ENCODE measurements at regions not wholly inside any gene's neighbourhood (a gene's known extent, or its start where the extent isn't known, plus 50 kb on each side); places are given as distances from the start of the nearest gene placed in this dataset.

DNA sequence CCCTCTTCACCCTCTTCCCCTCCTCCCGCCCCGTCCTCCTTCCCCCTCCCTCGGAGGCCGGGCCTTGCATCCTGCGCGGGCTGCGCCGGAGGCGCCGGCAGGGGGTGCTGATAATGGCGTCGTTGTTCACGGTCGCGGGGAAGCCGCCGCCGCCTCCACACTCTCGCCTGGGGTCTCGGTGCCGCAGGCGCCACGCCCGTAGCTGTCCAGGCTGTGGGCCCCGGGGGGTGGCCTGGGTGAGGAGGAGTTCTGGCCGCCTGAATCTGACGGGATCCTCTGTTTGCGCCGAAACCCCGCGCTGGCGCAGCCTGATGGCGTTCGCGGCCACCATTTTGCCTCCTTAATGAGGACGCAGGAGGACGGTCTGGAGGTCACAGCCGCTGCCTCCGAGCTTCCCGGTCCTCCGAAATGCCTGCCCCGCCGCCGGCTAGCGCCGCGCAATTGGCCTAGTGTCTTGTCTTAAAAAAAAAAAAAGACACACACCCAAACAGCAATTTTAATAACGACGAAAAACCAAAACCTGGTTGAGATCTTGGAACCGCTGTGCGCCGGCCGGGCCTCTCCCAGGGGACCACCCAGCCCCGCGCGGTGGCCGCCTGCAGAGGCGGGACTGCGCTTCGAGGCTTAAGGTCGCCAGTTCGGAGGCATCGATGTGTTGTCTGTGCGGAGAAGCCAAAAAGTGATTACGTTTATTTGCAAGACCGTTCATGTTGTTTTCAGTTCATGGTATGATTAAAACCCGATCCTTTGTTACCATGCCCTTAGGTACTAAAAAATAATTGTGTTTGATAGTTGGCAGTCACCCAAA lies 106.6 kb upstream of the HNRNPU start:
- DNase-seq (ENCODE audit: low read depth): peak; percentile 89

DNA sequence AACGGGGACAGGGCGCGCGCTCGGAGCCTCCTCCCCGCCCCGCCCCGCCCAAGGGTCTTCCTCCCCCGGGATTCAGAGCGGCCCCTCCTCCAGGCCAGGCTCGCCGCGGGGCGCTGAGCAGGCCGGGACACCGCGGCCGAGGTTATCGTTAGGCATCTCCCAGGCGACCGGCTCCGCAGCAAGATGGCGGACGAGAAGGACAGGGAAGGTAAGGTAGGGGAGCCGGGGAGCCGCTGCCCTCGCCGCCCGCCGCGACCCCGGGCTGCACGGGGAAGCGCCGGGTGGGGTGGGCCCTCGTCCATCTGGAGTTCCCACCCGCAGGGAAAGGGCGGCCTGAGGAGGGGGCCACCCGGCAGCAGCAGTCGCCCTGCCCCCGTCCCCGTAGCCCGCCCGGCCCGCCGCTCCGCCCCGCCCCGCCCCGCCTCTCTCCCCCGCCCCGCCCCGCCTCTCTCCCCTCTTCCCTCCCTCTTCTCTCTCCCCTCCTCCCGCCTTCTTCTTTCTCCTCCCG lies 105.9 kb upstream of the HNRNPU start:
- DNase-seq (ENCODE audit: low read depth): no peak

DNA sequence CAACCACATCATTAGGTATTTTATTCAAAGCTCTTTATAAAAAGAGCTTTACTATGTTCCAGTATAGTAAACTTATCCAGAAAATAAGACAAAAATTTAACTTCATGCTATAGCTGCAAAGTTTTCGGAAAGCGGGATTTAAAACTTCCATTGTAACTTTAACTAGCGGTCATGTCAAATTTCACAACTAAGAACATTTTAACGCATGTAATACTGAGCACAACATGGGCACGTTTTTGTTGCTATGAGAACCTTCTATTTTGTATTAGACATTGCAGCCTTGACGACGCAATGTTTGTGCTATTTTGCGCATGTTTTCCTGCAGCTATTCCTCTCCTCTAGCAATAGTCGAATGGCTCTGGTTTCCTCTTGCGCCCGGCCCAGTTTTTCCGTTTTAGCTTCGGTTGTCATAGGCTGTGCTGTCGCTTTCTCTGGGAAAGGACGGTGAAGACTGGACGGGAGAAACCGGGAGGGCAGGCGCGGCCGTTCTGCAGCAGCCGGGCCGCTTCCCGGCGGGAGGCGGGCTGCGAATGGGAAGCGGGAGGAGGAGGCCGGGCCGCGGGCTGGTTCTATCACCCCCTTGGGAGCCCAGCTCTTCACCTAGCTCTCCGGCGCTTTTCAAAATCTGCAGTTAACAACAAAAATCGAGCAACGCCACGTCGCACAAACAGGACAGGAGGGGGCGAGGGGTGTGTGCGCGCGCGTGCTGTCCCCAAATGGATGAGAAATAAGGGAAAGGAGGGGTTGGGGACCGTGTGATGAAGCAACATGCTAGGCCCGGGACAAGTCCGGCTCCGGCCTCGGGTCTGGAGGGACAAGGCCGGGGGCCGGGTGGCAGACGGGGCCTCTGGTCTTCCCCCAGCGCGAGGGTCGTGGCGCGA lies 105.3 kb upstream of the HNRNPU start:
- DNase-seq (ENCODE audit: low read depth): peak; percentile 34

DNA sequence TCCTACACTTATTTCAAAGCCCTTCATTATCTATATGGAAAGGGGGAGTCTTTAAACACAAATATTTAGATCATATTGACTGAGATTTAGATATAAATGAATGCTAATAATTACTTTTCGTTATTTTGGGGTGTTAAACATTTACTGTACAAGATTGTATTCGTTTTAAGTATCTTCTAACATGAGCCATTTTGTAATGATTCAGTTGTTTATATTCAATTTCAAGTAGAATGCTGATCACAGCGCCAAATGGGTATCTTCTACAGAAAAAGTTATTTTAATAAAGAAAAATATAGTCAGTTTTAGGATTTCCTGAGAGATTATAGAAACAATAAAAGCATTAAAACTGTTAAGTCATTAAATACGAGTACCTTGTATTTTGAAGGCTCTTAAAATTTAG lies 104.5 kb upstream of the HNRNPU start:
- no peak for DNase-seq (ENCODE audit: low read depth)

DNA sequence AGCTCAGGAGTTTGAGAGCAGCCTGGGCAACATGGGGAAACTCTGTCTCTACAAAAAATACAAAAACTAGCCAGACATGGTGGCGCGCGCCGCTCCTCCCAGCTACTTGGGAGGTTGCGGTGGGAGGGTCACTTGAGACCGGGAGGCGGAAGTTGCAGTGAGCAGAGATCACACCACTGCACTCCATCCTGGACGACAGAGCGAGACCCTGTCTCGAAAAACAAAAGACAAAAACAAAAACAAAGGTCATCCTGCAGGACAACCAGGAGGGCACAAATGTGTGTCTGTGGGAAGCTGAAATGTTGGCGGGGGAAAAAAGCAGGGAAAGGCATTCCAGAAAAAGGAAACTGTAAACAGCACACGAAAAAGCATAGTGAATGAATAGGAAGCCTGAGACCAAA lies 104.1 kb upstream of the HNRNPU start:
- no peak for DNase-seq (ENCODE audit: low read depth)

DNA sequence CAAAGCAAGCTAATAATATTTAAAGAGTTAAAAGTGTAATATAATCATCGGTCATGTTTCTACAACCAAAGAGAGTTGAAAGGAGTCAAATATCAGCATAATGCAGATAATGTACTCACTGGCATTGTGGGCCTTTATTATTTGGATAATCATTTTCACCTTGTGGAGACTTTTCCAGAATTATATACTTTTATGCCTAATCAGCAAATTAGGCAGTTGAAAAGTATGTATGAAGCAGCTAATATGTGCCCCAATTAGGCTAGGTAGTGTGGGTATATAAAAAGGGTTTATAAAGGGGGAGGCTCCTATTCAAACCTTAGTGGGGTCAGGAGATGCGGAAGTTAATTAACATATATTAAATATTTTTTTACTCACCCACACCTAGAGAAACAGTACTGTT lies 102.8 kb upstream of the HNRNPU start:
- DNase-seq (ENCODE audit: low read depth): no peak

DNA sequence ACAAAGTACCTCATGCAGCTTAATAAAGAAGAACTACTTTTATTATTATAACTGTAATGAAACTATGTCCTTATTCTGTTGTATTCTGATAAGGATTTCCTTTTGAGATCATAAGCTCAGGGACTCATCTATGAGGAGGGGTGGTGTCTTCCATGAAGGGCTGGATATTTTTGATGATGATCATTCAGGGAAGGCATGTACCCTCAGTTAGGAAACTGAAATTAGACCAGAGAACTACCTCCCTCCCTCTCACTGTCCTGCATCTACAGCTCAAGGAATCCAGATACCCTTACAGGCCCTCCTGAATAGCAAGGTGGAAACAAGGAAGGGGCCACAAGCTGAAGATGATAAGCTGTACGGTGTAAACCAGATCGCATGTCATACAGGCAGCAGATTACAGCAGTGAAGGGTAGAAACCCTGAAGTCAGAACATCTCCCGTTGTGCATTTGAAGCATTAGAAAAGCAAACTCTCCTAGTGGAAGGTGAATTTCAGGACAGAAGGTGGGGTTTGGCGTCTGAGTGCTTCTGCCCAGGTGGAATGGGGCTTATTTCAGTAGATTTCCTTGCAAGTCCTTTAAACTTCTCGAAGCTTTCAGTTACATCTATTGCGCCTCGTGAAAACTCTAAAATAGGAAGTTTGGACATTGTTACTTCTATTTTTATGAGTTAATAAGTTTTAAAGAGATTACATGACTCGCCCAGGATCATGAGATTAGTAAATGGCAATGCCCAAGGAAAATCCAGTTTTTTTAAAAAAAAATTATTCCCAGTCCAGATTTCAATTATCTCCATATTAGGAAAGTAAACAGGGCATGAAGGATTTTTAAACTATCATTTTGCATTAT lies 101.1 kb upstream of the HNRNPU start:
- DNase-seq (ENCODE audit: low read depth): no peak

DNA sequence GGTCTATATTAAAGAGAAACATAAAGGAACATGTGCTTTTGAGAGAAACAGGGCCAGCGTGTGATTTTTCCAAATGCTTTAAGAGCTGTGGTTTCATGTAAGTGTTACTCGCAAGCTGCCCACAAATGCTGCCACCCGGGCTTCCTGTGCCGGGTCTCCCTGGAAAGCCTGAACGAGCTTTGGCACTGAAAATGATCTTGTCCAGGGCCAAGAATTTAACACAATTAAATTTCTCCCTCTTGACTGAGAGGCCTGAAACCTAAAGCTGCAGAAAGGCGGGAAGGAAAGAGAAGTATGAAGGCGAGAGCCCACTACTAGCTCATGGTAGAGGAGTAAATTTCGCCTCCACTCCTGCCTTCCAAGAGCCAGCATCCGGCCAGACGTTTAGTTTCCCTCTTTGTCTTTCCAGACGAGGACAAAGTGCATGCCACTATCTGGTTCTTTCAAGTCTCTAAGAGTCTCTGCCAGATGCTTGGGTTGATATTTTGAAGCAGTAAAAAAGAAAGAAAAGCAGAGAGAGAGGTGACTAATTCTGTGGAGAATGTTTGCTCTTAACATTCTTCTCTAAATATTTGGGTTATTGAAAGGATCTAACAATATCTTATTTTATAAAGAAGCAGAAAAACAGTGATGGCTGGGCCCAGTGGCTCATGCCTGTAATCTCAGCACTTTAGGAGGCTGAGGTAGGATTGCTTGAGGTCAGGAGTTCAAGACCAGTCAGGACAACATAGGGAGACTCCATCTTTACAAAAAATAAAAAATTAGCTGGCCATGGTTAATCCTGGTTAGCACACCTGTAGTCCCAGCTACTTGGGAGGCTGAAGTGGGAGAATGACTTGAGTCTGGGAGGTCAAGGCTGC lies 100.0 kb upstream of the HNRNPU start:
- no peak for DNase-seq (ENCODE audit: low read depth)

DNA sequence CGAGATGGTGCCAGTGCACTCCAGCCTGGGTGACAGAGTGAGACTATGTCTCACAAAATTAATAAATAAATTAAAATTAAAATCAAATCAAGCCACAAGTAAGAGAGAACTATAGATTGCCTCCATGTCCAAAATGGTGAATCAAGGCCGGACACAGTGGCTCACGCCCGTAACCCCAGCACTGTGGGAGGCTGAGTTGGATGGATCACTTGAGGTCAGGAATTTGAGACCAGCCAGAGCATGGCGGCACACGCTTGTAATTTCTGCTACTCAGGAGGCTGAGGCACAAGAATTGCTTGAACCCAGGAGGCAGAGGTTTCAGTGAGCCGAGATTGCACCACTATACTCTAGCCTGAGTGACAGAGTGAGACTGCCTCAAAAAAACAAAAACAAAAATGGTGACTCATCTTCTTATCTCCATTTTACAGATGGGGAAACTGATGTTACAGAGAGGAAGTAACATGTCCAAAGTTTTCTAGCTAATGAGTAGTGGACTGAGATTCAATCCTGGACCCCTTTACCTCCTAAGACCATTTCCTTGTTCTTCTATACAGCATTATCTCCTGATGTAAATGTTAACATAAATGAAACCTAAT lies 99.0 kb upstream of the HNRNPU start:
- DNase-seq (ENCODE audit: low read depth): no peak

DNA sequence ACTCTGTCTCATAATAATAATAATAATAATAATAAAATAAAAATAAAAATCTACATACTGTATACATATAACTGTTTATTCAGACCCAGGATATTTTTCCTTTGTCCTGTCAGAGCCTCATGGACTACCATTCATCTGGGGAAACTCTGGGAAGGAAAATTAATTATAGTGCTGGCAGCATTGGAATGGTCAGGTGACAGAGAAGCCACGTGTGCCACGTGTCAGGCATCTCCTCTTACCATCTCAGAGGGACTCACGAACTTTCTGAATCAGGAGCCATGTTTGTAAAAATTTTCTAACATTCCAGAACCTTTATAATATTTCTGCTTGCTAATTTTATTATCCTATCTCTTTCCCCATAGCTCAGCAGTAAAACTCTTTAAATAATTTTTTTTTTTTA lies 97.8 kb upstream of the HNRNPU start:
- DNase-seq (ENCODE audit: low read depth): no peak

DNA sequence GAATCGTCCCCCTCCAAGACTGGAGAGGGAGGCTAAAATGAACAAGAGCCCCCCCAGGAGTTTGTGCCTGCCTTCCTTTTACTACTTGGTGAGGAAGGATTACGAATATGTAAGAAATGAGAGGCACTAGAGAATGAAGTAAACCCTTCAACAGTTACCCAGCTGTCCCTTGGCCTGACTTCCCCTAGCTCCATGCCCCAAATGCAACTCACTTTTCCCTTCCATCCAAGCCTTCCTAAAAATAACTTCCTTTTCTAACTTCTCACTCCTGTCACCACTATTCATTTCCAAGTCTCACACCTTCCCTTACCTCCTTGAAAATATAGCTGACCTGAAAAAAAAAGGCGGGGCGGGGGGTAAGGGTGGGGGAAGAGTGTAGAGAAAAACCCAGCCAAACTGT lies 96.6 kb upstream of the HNRNPU start:
- no peak for DNase-seq (ENCODE audit: low read depth)

DNA sequence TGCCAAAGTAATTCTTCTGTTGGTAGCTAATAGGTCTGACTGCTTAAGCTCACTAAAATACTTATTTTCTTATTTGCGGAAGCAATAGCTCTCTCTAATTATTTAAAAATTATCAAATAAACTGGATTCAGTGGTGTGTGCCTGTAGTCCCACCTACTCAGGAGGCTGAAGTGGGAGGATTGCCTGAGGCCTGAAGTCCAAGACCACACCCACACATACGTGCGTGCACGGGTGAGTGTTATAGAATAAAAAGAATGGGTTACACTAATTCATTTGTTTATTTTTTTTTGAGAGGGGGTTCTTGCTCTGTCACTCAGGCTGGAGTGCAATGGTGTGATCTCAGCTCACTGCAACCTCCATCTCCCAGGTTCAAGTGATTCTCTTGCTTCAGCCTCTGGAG lies 94.2 kb upstream of the HNRNPU start:
- no peak for DNase-seq (ENCODE audit: low read depth)

DNA sequence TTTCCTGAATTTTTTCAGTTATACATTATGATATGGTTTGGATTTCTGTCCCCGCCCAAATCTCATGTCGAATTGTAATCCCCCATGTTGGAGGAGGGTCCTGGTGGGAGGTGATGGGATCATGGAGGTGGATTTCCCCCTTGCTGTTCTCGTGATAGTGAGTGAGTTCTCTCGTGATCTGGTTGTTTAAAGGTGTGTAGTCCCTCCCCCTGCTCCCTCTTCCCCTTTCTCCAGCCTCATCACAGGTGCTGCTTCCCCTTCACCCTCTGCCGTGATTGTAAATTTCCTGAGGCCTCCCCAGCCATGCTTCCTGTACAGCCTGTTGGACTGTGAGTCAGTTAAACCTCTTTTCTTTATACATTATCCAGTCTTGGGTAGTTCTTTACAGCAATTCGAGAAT lies 93.2 kb upstream of the HNRNPU start:
- no peak for DNase-seq (ENCODE audit: low read depth)

DNA sequence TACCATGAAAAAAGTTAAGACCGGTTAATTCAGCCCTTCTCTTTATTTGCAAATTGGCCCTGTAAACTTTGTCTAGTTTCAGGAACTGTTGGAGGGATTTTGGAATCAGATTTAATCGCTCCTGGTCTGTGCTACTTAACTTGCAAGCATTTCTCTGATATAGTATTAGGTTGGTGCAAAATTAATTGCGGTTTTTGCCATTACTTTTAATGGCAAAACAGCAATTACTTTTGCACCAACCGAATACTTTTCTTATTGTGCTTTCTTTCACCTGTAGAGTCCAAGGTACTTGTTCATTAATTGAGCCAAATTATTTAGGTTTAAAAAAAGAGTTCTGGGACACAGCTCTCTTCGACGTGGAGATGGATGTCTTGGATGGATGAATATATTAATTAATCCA lies 92.8 kb upstream of the HNRNPU start:
- DNase-seq (ENCODE audit: low read depth): no peak

DNA sequence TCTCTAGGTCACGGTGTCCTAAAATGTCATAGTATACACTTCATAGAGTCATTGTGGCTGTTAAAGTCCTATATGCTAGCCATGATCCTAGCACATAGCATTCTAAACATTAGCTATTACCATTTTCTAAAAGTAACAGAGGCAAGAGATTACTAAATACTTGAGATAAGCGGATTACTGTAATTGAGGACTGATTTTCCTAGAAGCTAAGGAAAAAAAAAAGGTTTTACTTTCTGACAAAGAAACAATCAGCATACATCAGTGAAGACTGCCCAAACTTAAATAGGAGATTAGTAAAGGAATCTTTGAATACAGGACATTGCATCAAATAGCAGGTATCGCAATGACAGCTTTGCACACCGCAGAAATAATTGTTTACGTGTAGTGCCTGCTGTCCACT lies 91.3 kb upstream of the HNRNPU start:
- no peak for DNase-seq (ENCODE audit: low read depth)

DNA sequence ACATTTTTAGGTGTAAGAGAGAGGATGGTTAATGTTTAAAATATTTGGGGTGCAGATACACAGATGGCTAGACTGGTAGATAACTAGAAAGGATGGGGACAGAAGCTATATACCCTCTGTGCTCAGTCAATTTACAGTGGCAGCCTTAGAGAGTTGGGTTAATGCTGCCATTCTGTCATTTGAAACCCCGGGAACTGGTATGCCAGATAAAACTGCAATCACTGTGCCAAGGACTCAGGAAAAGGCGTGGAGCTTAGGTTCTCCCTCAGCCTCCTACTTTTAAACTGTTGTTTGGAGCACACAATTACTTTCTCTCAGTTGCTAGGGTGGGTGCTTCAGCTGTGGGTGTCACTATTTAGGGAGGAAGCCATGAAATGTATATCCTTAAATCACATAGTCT lies 90.0 kb upstream of the HNRNPU start:
- no peak for DNase-seq (ENCODE audit: low read depth)

DNA sequence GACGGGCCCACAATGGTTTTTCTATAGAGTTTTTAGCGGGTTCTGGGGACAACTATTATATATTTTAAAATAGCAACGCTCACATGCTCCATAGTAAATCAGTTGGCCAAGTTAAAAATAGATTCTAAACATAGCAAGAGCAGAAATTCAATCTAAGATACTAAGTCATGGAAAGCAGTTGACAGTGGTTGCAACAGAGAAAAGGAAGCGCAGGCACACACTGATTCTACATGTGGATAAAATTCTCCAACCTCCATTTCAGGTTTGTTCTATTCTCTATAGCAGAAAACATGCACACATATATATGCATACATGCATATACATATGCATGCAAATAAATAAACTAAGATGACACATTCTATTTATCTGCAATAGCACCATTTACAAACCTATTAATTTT lies 89.6 kb upstream of the HNRNPU start:
- DNase-seq (ENCODE audit: low read depth): no peak

DNA sequence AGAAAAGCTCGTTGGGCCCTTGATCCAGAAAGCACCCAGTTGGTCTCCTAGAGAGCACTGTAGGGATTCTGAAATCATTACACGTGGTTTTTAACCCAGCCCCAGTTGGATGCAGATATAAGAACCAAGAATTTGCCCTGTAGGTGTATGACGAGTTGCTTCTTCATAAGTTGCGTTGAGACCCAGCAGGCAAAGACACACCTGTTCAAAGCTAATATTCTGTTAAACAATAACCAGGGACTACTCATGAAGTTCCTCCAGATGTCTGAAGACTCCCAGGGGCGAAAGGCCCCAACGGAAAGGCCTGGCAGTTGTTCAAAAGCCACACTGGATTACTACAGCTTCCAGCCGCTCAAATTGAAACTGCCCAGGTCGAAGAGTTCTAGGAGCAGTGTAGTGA lies 88.6 kb upstream of the HNRNPU start:
- DNase-seq (ENCODE audit: low read depth): no peak

DNA sequence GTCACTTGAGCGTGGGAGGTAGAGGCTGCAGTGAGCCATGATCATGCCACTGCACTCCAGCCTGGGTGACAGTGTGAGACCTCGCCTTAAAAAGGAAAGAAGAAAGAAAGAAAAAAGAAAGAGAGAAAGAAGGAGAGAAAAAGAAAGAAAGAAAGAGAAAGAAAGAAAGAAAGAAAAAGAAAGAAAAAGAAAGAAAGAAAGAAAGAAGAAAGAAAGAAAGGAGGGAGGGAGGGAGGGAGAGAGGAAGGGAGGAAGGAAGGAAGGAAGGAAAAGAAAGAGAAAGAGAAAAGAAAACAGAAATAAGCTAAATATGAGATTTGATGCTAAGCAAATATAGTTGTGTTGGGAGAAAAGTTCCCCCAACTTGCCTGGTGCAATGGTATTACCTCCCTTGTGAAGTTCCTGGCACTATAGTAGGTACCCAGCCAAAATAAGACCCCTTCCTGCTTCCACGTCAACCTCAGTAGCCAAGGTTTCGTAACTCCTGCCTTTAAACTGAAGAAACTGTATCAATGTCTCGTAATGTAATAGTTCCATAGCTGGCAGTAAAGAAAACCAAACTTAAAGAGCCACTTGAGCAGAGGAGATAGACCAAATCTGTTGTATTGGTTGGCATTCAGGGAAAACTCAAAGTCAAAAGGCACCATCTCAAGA lies 88.1 kb upstream of the HNRNPU start:
- no peak for DNase-seq (ENCODE audit: low read depth)

DNA sequence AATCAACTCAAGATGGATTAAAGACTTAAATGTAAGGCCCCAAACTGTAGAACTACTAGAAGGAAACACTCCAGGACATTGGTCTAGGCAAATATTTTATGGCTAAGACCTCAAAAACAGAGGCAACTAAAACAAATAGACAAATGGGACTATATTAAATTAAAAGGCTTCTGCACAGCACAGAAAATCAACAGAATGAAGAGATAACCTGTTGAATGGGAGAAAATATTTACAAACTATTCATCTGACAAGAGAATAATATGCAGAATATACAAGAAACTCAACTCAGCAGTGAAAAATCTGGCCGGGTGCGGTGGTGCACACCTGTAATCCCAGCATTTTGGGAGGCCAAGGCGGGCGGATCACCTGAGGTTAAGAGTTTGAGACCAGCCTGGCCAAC lies 84.1 kb upstream of the HNRNPU start:
- DNase-seq (ENCODE audit: low read depth): no peak
